HG02852 (cell line): ENCODE measurements at regions not wholly inside any gene's neighbourhood (a gene's known extent, or its start where the extent isn't known, plus 50 kb on each side); places are given as distances from the start of the nearest gene placed in this dataset.
"Not testable (repeated sequence)": the region's sequence is repeated elsewhere in the genome, so short reads cannot be mapped to it uniquely, and the experiment has no call there.

Experiments used
- ATAC-seq: cut with Tn5 transposase; IDR thresholded peaks from one replicate; pipeline ENCODE4 v1.9.1; 2021; ENCODE audit warnings: mild to moderate bottlenecking, moderate library complexity; ENCODE audit not compliant: unreplicated experiment

GRCh38 chr1:4133297-4133938 lies 233.3 kb upstream of the C1orf174 start:
- no peak for ATAC-seq

GRCh38 chr1:4133939-4134321 lies 233.9 kb upstream of the C1orf174 start:
- no peak for ATAC-seq

DNA sequence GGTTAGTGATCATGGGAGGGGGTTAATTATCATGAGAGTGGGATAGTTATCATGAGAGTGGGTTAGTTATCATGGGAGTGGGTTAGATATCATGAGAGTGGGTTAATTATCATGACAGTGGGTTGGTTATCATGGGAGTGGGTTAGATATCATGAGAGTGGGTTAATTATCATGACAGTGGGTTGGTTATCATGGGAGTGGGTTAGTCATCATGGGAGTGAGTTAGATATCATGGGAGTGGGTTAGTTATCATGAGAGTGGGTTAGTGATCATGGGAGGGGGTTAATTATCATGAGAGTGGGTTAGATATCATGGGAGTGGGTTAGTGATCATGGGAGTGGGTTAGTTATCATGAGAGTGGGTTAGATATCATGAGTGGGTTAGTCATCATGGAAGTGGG lies 235.8 kb upstream of the C1orf174 start:
- ATAC-seq = not testable (repeated sequence)

DNA sequence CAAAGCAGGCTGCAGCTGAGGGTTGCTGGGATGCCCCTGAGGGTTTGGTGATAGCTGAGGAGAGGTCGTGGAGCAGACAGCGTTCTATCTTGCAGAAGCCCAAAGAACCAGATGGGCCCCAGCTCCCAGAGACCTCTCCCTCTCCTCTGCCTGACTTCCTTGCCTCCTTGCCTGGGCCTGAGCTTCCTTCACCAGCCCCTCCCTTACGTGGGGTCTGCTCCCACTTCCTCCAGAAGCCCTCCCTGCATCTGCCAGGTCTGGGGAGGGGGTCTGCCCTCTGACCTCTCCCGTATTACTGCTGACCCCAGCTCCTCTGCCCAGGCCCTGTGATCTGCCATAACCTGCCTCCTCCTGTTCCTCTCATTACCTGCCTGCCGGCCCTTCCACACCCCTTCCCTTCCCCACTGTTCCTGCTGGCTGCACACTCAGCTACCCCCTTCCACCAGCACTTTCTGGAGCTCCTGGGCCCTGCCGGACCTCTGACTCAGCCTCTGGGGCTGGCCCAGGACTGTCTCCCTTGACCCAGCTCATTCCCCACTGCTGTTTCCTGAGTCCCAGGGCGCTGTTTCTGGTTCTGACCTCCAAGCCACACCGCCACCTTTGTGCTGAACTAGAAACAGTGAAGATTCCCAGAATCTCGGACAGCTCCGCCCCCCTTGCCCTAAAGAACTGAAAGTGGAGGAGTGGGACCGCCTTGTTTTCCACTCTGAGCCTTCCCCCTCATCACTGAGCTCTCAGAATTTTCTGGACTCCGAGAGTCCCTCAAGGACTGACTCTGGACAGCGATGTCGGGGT lies 237.7 kb upstream of the C1orf174 start:
- no peak for ATAC-seq

DNA sequence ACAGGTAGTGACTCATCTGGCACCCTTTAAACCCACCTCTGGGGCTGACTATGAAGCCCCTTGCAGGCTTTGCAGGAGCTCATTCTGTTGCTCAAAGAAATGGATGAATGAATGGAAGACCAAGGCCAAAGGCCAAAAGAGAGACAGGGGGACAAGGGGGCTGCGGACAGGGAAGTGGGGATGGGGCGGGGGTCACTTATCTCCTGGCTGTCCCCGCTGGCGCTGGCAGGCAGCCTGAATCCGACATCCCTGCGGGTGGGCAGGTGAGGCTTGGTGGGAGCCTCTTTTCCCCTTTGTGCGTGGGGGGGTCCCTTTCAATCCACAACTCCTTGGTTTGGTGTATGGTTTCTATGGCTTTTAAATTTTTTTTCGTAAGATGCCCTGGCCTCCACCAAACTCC lies 239.6 kb upstream of the C1orf174 start:
- no peak for ATAC-seq

GRCh38 chr1:4140241-4140640 lies 240.2 kb upstream of the C1orf174 start:
- ATAC-seq = no peak

GRCh38 chr1:4140821-4141220 lies 240.7 kb upstream of the C1orf174 start:
- ATAC-seq = no peak

DNA sequence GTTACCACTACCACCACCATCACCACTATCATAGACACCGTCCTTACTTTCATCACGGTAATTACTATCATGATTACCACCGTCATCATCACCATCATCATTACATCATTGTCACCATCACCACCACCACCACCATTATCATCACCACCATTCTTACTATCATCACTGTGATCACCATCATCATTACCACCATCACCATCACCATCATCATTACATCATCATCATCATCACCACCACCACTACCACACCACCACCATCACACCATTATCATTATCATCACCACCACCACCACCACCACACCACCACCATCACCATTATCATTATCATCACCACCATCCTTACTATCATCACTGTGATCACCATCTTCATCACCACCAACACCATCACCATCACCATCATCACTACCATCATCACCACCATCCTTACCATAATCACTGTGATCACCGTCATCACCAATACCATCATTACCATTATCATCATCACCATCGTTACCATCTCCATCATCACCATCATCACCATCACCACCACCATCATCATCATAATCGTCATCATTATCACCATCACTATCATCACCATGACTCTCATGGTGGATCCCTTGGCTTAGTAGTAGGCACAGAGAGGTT lies 244.4 kb upstream of the C1orf174 start:
- ATAC-seq = no peak

GRCh38 chr1:4146101-4146500 lies 246.0 kb upstream of the C1orf174 start:
- no peak for ATAC-seq

GRCh38 chr1:4146614-4147013 lies 246.5 kb upstream of the C1orf174 start:
- no peak for ATAC-seq

- no peak for ATAC-seq
Measured at GRCh38 chr1:4147509-4147908, 247.4 kb upstream of the C1orf174 start.

- no peak for ATAC-seq
Measured at GRCh38 chr1:4149281-4149680, 249.2 kb upstream of the C1orf174 start.

DNA sequence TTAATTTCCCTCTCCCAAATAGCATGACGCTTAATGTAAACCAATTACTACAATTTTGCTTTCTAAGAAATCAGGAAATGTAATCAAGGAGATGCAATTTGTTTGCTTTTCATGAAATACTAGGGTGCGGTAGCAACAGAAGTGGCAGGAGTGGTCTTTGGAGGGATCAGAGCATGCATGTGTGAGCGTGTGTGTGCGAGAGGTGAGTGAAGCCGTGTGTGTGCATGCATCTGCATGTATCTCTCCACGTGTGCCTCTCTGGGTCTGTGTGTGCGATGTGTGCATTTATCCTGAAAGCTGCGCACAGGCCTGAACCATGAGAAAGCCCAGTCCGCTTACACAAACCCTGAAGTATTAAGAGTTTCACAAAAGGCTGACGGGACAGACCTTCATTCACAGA lies 249.8 kb upstream of the C1orf174 start:
- ATAC-seq = no peak

DNA sequence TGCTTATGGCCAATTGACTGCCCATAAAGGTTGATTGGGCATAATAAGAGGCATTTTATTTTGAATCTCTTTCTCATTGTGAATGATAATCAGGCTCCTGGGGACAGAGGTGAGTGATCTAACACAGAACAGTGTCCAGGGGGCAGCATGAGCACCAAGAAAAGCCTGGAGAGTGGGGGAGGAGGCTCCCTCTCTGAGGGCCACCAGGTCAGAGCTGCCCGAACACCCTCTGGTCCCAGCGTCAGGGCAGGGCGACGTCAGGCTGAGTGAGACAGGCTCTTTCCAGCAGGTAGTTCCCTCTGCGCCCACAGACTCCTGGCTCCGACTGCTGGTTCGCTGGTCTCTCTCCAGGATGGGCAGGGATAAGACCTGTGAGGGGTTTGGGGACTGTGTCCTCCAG lies 250.2 kb upstream of the C1orf174 start:
- no peak for ATAC-seq

DNA sequence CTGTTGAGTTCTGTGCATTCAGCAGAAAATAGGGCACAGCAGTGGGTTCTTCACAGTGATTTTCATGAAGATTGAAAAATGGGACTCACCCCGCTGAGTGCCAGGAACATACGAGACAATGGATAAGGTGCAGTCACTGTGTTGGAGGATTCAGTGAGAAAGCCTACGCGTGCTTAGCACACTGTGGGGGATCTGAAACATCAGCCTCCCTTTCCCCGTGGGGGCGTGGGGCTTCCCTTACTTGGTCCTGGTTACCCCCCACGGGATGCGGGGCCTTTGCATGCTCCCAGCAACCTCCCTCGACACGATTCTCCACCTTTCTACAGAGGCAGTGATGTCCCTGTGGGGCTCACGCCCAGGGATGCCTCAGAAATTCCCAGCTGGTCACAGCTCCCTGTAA lies 252.2 kb upstream of the C1orf174 start:
- ATAC-seq = no peak

DNA sequence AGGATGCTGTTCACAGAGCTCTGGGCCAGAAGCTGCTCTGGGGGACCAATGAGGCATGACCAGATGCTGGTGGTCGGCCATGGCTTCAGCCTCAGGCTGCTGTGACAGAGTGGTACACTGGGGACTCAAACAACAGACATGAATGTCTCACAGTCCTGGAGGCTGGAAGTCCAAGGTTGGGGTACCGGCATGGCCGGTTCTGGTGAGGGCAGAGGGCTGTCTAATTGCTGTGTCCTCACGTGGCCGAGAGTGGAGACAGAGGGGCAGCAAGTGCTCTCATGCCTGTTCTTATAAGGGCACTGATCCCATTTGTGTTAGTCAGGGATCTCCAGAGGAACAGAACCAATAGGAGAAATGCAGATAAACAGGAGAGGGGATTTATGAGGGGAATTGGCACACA lies 253.5 kb upstream of the C1orf174 start:
- no peak for ATAC-seq

GRCh38 chr1:4156241-4156973 lies 256.3 kb upstream of the C1orf174 start:
- ATAC-seq = no peak

- ATAC-seq = no peak
Measured at GRCh38 chr1:4160181-4160580, 260.1 kb upstream of the C1orf174 start.

DNA sequence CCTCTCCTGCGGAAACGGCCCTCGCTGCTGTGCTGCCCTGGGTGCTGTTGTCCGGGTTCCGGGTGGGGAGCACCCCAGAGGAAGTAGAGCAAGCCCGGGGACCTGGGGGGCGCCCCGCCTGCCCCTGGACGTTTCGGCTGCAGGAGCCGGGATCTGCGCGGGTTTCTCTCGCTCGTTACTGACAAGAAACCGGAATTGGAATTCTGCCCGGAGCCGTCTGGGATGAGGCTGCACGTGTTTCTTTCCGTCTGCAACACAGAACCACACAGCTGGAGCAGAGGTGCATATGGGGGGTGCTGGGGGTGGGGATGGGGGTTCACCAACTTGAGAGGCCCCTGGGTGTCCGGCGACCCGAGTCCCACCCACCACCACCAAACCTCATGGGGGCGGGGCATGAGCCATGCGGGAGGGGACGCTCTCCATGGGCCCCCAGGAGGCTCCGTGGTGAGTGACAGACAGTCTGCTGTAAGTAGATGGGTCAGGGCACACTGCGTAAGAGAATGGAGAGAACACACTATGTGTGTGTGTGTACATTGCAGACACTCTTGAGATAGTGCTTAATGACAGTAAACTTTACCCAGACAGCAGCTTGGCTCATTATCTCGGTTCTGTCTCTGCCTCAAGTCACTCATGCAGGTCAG lies 261.4 kb upstream of the C1orf174 start:
- no peak for ATAC-seq

GRCh38 chr1:4164965-4165364 lies 264.9 kb upstream of the C1orf174 start:
- ATAC-seq = no peak

- no peak for ATAC-seq
Measured at GRCh38 chr1:4165686-4166300, 265.7 kb upstream of the C1orf174 start.
